Esophagus (tissue), 2 donors: ENCODE measurements at regions not wholly inside any gene's neighbourhood (a gene's known extent, or its start where the extent isn't known, plus 50 kb on each side); places are given as distances from the start of the nearest gene placed in this dataset.

Source experiments
- H3K27ac ChIP-seq, 2 donors: one replicate each; pipeline ENCODE4 v1.5.1; 2013; ENCODE audit warnings: low read depth in 2 of 2, mild to moderate bottlenecking in 2 of 2, inconsistent platforms in 1 of 2, low read length in 1 of 2, moderate library complexity in 1 of 2
- H3K27me3 ChIP-seq, 2 donors: one replicate each; pipeline ENCODE4 v1.6.1; 2013; ENCODE audit warnings: low read length in 2 of 2, control low read depth in 1 of 2, mild to moderate bottlenecking in 1 of 2; ENCODE audit not compliant: insufficient read depth in 2 of 2, control insufficient read depth in 1 of 2
- H3K36me3 ChIP-seq, 2 donors: one replicate each; pipeline ENCODE4 v1.6.1; 2013; ENCODE audit warnings: low read length in 1 of 2; ENCODE audit not compliant: control insufficient read depth in 2 of 2, insufficient read depth in 2 of 2
- H3K4me1 ChIP-seq, 2 donors: one replicate each; pipeline ENCODE4 v1.6.1; 2013; ENCODE audit warnings: low read length in 1 of 2; ENCODE audit not compliant: control insufficient read depth in 2 of 2, insufficient read depth in 2 of 2
- H3K4me3 ChIP-seq, 2 donors: one replicate each; pipeline ENCODE4 v1.5.1; 2013; ENCODE audit warnings: low read length in 2 of 2, mild to moderate bottlenecking in 2 of 2, low read depth in 1 of 2, moderate library complexity in 1 of 2
- H3K9me3 ChIP-seq, 2 donors: one replicate each; pipeline ENCODE4 v1.6.1; 2013; ENCODE audit warnings: mild to moderate bottlenecking in 2 of 2, low read depth in 1 of 2, low read length in 1 of 2, moderate library complexity in 1 of 2; ENCODE audit not compliant: control insufficient read depth in 2 of 2, insufficient read depth in 1 of 2
- WGBS, 2 donors: extraction: QIAGEN DNeasy Blood & Tissue Kit; methylation state at CpG; one replicate each; pipeline ENCODE4 v1.1.7; 2013; 5-methylcytosine and 5-hydroxymethylcytosine counted together
- donor health status: healthy with polysubstance abuse.
- donor health status: Bipolar disorder and iron deficiency.

DNA sequence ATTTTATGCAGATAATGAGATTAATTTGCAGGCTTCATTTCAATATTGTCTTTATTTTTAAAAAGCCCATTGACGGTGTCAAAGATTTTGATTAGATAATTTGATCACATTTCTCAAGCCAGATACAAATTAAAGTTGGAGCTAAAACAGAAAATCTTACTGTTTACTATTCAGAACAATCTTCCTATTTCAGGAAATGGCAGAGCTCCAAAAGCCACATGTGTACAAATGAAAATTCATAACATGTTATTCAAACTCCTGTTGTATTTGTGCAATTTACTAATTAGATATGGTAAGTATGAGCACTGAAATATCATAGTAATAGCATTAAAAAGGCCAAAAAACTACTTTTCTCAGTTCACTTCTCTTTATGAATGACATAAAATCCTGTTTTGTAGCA is 682.9 kb downstream of the KCNJ3 start:
- Histone ChIP-seq H3K36me3 (no peaks in the 10 kb centered on the region), H3K27ac (no peak overlapping the region), H3K9me3 (no peaks in the 10 kb centered on the region), H3K4me3 (no peak overlapping the region), H3K27me3 (no peaks in the 10 kb centered on the region), H3K4me1 (no peaks in the 10 kb centered on the region)
- WGBS, 2 donors, result 35 to 38% methylated on average over 1 of the region's 1 CpG

DNA sequence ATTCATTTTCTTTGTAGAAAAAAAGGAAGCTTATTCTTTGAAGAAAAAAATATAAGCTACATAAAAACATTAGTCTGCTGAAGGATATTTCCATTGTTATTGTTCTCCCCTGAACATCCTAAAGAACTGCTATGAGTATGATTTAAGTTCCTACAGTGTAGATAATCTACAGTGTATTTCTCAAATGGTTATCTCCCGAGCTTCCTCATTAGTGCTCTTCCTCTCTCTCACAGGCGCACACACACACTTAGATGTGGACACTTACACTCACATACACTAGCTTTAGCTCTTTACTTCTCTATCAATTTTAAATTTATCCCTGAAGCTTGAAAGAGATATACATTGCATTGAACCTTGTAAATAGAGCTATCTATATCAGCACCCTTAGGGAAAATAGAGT is 681.0 kb downstream of the KCNJ3 start:
- 73 to 76% methylated on average over 2 of the region's 2 CpGs for WGBS, 2 donors
- H3K27ac ChIP-seq, result no peak overlapping the region
- no peak overlapping the region for H3K4me3 ChIP-seq

DNA sequence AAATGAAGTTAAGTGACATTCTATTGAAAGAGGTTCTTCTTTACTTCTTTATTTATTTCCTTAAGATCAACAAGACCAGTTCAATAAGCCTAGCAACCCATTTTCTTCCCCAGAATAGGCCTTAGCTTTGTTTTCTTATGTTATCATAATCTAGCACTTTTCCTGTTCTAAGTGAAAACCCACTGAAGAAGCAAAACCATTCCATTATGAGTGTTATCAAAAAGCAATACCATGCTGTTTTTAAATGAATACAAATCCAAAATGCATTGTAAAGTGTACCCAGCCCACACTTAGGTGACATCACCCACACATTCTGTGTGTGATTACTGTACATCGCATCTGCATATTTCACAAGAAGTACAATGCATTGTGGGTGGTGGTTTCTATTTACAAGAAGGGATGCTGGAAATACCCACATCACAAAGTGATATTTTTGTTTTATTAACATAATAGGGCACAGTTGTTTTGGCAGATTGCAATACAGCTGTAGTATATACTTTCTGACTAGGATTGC is 679.5 kb downstream of the KCNJ3 start:
- no peak overlapping the region for H3K4me3 ChIP-seq
- no peak overlapping the region for H3K27ac ChIP-seq
- no peaks in the 10 kb centered on the region for H3K27me3 ChIP-seq
- H3K36me3 ChIP-seq, result no peaks in the 10 kb centered on the region
- no peaks in the 10 kb centered on the region for H3K4me1 ChIP-seq
- WGBS, 2 donors, result 49 to 57% methylated on average over 1 of the region's 1 CpG
- no peaks in the 10 kb centered on the region for H3K9me3 ChIP-seq

More for the DNA sequence above, 681.0 kb downstream of the KCNJ3 start:
- no peaks in the 10 kb centered on the region for H3K27me3 ChIP-seq
- no peaks in the 10 kb centered on the region for H3K4me1 ChIP-seq
- no peaks in the 10 kb centered on the region for H3K36me3 ChIP-seq
- no peaks in the 10 kb centered on the region for H3K9me3 ChIP-seq

- no peaks in the 10 kb centered on the region for H3K36me3 ChIP-seq
- WGBS, 2 donors, result 60% methylated on average over 5 of the region's 5 CpGs
Measured at GRCh38 chr2:155377266-155377680, 678.8 kb downstream of the KCNJ3 start.

DNA sequence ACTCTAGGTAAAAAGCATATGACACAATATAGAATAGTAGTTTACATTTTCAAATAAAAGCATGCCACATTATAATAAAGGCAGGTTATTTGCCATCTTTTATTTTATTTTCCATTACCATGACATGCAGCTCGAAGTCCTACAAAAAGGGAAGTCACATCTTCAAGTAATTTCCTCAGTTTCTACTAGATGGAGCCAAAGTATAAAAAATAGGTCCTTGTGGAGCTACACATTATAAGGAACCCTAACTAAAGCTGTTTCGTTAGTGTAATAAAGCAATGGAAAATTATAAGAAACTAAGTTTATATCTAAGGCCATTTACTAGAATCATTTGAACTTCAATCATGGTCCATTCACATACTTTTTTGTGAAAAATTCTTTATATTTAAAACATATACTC is 674.5 kb downstream of the KCNJ3 start:
- Histone ChIP-seq H3K4me1 (no peaks in the 10 kb centered on the region), H3K27me3 (no peaks in the 10 kb centered on the region), H3K9me3 (no peaks in the 10 kb centered on the region), H3K27ac (no peak overlapping the region), H3K4me3 (no peak overlapping the region), H3K36me3 (no peaks in the 10 kb centered on the region)
- 22 to 25% methylated on average over 2 of the region's 2 CpGs for WGBS, 2 donors

More at GRCh38 chr2:155377266-155377680, 678.8 kb downstream of the KCNJ3 start:
- no peaks in the 10 kb centered on the region for H3K27me3 ChIP-seq
- no peaks in the 10 kb centered on the region for H3K9me3 ChIP-seq
- no peak overlapping the region for H3K27ac ChIP-seq
- H3K4me1 ChIP-seq, result no peaks in the 10 kb centered on the region
- H3K4me3 ChIP-seq, result no peak overlapping the region

DNA sequence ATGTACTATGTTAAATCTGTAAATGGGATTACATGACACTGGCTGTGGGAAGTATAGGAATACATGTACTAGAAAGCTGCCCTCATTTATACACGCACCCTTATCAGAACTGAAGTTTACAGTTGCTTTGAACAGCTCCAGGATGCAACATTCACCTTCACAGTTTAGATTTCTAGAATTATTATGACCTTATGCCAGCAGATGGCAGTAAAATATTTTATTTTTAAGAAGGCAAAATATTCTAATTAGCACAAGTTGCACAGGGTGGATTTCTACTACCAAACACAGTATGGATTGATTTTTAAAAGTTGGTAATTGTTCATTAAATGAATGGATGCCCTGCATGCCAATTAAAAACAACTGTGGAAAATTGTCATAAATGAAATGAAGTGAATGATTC is 670.4 kb downstream of the KCNJ3 start:
- H3K4me3 ChIP-seq, result no peak overlapping the region
- no peak overlapping the region for H3K27ac ChIP-seq
- H3K27me3 ChIP-seq, result no peaks in the 10 kb centered on the region
- no peaks in the 10 kb centered on the region for H3K36me3 ChIP-seq
- H3K9me3 ChIP-seq, result no peaks in the 10 kb centered on the region
- WGBS, 2 donors, result 33 to 40% methylated on average over 1 of the region's 1 CpG
- H3K4me1 ChIP-seq, result no peaks in the 10 kb centered on the region

DNA sequence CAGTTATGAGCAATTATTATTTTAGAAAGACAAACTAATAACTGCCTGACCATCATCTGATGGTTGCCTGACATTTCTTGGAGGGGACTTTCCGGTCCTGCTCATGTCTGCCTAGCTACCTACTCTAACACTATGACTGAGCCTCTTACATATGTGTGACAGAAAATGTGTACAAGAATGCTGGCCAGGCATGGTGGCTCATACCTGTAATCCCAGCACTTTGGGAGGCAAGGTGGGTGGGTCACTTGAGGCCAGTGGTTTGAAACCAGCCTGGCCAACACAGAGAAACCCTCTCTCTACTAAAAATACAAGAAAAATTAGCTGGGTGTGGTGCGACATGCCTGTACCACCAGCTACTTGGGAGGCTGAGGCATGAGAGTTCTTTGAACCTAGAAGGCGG is 666.3 kb downstream of the KCNJ3 start:
- no peak overlapping the region for H3K27ac ChIP-seq
- 90 to 92% methylated on average over 3 of the region's 3 CpGs for WGBS, 2 donors
- H3K4me3 ChIP-seq, result no peak overlapping the region
- no peaks in the 10 kb centered on the region for H3K9me3 ChIP-seq
- H3K36me3 ChIP-seq, result no peaks in the 10 kb centered on the region
- H3K27me3 ChIP-seq, result no peaks in the 10 kb centered on the region
- no peaks in the 10 kb centered on the region for H3K4me1 ChIP-seq

DNA sequence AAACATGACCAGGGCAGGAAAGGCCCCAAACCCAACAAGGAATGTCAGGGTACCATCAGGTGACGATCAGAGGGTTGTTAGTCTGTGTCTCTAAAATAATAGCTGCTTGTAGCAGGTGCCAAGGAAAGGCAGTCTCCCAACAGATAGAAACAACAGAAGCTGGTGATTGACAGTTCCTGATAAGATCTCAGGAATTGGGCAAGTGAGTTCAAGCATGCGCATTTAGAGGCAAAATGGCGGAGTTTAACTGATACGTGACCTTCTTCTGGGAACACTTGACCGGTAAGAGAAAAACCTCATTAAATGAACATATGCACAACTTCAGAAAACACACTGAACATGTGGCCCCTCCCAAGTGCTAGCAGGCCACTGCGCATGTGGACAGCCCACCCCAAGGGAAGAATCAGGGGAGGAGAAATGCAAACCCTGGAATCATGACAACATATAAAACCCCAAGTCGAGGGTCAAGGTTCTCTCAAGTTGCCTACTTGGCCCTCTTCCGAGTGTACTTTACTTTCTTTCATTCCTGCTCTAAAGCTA is 664.9 kb downstream of the KCNJ3 start:
- no peaks in the 10 kb centered on the region for H3K4me1 ChIP-seq
- H3K9me3 ChIP-seq, result no peaks in the 10 kb centered on the region
- WGBS, 2 donors, result 81 to 85% methylated on average over 8 of the region's 8 CpGs
- no peak overlapping the region for H3K4me3 ChIP-seq
- H3K27me3 ChIP-seq, result no peaks in the 10 kb centered on the region
- H3K36me3 ChIP-seq, result no peaks in the 10 kb centered on the region
- H3K27ac ChIP-seq, result no peak overlapping the region

DNA sequence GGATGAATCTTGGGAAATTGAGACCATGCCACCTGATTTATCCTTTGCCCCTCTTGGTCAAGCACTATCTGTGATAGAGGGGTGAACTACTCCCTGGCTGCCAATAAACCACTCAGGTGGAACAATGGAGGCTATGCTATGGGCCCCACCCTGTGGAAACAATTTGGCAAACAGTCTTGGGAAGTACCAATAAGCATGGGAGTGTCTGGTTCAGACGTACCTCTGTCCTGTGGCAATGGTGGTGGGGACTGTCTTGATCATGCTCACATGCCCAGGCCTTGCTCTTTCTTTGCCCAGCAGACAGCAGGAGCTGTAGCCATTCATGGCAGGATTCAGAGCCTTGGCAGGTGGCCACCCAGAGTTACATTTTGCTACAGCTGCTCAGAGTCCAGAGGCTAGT is 658.7 kb downstream of the KCNJ3 start:
- Histone ChIP-seq H3K36me3 (no peaks in the 10 kb centered on the region), H3K9me3 (no peaks in the 10 kb centered on the region), H3K27me3 (no peaks in the 10 kb centered on the region), H3K27ac (no peak overlapping the region), H3K4me1 (no peaks in the 10 kb centered on the region), H3K4me3 (no peak overlapping the region)
- 41 to 46% methylated on average over 1 of the region's 1 CpG for WGBS, 2 donors

- H3K4me1 ChIP-seq, result no peaks in the 10 kb centered on the region
- no peaks in the 10 kb centered on the region for H3K27me3 ChIP-seq
- no peak overlapping the region for H3K4me3 ChIP-seq
- WGBS, 2 donors, result 85 to 87% methylated on average over 1 of the region's 1 CpG
- no peaks in the 10 kb centered on the region for H3K36me3 ChIP-seq
- H3K9me3 ChIP-seq, result no peaks in the 10 kb centered on the region
- H3K27ac ChIP-seq, result no peak overlapping the region
Measured at GRCh38 chr2:155356250-155356649, 657.8 kb downstream of the KCNJ3 start.
